Middle frontal gyrus (tissue), 1 donor: ENCODE measurements at regions not wholly inside any gene's neighbourhood (a gene's known extent, or its start where the extent isn't known, plus 50 kb on each side); places are given as distances from the start of the nearest gene placed in this dataset.

Experiments
- DNase-seq: peaks from one replicate; pipeline ENCODE4 v3.0.0-alpha.2; 2015; ENCODE audit warnings: low spot score; ENCODE audit errors: extremely low spot score

GRCh38 chr4:156190615-156191014 is 236.9 kb upstream of the CTSO start:
- no peak for DNase-seq

DNA sequence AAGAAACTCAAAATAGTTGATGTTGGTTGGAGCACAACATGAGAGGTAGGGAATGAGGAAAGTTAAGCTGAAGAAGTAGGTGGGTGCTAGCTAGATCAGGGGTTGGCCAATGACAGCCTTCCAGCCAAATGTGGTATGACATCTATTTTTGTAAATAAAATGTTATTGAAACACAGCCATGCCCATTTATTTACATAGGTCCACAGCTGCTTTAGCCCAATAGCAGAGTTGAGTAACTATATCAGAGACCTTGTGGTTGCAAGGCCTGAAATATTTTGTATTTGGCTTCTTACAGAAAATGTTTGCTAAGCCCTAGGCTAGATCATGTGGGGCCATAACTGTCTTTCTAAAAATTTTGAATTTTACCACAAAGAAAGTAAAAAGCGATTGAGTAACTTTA is 234.9 kb upstream of the CTSO start:
- DNase-seq: no peak

DNA sequence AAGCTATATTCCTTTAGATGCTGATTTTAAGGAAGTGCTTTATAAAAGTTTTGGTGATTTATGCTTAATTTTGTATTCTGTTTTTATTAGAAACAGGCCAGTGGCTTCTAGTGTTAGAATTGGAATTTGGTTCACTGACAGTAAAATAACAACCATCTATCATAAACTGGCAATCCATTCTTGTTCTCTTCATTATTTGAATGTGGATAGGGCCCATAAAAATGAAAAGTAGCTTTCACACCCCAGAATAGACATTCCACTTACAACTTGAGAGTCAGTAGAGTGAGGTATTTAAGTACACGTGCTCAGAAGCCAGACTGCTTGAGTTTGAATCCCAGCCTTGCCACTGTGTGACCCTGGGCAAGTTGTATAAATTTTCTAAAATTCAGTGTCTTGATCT is 232.4 kb upstream of the CTSO start:
- DNase-seq: no peak

DNA sequence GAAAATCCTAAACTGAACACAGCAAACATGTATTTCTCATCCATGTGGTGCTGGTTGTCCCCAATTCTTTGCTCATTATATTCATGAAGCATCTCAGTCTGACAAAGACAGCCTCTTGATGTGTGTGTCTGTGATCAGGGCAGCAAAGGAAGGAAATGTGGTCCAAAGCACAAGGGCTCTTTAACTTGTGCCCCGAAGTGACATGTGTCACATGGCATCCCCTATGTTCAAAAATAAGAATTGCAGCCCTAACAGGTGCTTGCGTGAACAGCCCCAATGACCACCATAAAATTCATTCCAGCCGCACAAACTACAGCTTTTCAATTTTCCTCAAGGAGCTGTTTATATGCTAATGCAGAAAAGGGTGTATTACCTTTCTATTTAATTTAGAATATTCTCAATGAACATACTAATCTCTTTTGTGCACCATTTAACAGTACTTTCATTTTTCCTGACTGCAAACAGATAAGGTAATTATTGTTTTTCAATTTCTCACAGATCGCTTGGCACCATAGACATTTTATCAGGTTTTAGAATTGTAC is 231.9 kb upstream of the CTSO start:
- DNase-seq: no peak

GRCh38 chr4:156182269-156182668 is 228.6 kb upstream of the CTSO start:
- no peak for DNase-seq

DNA sequence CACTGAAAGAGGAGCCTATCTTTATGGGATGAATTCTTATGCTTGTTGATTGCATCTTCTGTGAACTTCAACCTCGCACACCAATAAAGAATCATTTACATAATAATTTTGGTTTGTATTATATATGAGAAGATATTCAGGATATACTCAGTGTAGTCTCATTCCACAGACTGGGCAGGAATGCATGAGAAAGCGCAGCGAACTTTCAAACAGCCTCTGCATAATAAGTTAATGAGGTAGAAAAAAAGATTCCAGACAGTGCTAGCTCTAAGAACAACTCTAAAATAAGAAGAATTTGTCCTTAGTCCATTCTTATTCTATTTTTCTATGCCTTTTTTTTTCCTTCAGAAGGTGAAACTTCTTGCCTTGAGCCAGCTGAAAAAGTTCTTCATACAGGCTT is 224.3 kb upstream of the CTSO start:
- no peak for DNase-seq

- no peak for DNase-seq
These were observed 223.2 kb upstream of the CTSO start for GRCh38 chr4:156176896-156177295.

GRCh38 chr4:156173937-156174336 is 220.3 kb upstream of the CTSO start:
- DNase-seq: no peak

GRCh38 chr4:156173486-156173885 is 219.8 kb upstream of the CTSO start:
- DNase-seq: no peak

GRCh38 chr4:156169861-156170260 is 216.2 kb upstream of the CTSO start:
- DNase-seq: no peak

- DNase-seq: peak; percentile 53
These were observed 215.3 kb upstream of the CTSO start for GRCh38 chr4:156169011-156169410.

DNA sequence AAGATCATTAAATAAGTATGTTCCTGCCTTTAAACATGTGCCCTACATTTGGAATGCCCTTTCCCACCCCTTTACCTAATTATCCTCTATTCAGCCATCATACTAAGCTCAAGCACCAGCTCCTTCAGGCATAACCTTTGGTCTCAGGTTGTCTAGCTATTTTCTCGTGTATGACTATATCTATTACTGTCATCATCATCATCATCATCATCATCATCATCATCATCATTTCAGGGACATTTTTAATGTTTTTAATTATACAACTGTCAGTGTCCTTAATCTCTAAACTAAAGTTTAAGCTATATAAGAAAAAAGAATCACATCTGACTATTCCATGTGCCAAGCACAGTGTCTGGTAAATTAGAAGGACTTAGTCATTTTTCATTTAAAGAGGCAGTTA is 214.6 kb upstream of the CTSO start:
- DNase-seq: no peak

- no peak for DNase-seq
These were observed 205.1 kb upstream of the CTSO start for GRCh38 chr4:156158747-156159146.

- DNase-seq: no peak
These were observed 201.3 kb upstream of the CTSO start for GRCh38 chr4:156154978-156155377.

GRCh38 chr4:156146571-156146970 is 192.9 kb upstream of the CTSO start:
- no peak for DNase-seq

DNA sequence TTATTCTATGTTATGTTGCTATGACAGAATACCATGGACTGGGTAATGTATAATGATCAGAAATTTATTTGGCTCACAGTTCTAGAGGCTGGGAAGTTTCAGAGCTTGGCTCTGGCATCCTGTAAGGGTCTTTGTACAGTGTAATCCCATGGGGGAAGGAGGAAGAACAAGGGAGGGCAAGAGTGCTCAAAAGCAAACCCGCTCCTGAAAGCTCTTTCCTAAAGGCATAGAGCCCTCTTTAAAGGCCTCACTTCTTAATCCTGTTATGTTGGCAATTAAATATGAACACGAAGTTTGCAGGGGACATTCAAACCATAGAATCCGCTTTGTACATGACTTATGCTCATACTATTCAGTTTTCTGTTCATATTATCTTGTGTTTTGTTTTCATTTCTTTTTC is 191.3 kb upstream of the CTSO start:
- no peak for DNase-seq

GRCh38 chr4:156138781-156139280 is 185.2 kb upstream of the CTSO start:
- no peak for DNase-seq

- DNase-seq: peak; percentile 32
These were observed 184.2 kb upstream of the CTSO start for GRCh38 chr4:156137679-156138473.

DNA sequence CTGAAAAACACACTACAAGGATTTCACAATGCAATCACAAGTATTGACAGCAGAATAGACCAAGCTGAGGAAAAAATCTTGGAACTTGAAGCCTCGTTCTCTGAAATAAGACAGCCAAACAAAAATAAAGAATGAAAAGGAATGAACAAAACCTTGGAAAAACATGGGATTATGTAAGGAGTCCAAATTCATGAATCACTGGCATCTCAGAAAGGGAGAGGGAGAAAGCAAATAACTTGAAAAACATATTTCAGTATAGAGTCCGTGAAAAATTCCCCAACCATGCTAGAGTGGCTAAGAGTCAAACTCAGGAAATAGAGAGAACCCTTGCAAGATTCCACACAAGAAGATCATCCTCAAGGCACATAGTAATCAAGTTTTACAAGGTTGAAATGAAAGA is 178.5 kb upstream of the CTSO start:
- DNase-seq: no peak

- no peak for DNase-seq
These were observed 174.9 kb upstream of the CTSO start for GRCh38 chr4:156128616-156129015.

DNA sequence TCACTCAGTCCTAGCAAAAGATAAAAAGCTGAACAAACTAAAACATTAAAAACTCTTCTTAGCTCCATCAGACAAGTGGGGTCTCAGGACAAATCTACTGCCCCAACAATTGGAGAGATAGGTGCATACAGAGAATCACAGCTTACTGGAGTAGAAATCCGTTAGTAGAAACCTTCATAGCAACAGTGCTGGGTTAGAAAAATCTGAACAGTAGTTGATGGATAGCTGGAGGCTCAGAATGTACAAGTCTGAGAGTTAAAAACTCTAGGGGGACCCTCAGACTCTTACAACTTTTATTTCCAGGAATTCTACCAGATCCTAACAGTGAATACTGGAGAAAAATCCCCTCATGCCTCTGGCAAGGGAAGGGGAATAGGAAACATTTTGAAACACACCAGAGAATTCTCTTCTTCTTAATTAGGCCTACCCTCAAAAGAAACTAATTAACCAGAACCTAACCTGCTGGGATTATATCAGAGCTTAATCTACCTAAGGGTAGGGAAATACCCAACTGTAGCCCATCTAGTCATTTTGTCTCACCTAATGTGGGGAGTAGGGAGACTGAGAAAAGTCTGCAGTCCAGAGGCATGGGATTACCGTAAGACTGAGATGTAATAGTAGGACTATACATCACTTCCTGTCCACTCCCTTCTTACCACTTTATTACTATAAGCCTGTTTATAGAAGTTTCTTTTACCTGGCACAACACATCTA is 165.0 kb upstream of the CTSO start:
- DNase-seq: no peak

DNA sequence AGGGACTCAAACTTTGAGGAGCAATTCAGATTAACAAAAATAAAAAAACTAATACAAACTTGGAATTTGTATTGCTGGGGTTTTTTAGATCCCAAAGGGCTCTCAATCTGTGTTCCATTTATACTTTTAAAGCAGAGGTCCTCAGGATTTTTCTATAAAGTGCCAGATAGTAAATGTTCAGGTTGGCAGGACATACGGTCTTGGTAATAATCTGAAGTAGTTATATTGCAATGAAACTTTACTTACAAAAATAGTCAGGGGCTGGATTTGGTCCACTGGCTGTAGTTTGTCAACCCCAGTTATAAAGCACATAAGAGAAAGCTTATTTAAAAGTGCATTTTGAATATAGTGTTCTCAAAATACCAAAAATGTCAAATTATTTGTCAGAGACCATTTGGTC is 164.1 kb upstream of the CTSO start:
- no peak for DNase-seq

GRCh38 chr4:156116991-156117390 is 163.3 kb upstream of the CTSO start:
- DNase-seq: no peak
